OCI-LY7 (cell line): ENCODE measurements at regions not wholly inside any gene's neighbourhood (a gene's known extent, or its start where the extent isn't known, plus 50 kb on each side); places are given as distances from the start of the nearest gene placed in this dataset.

Experiments used
- CTCF ChIP-seq: fragments of 200-600 bp; sonication (generic); conservative IDR thresholded peaks from 2 replicates; pipeline ENCODE4 v1.5.1; 2014; ENCODE audit warnings: mild to moderate bottlenecking, antibody characterized with exemption, low read length, moderate library complexity, mixed read lengths
- EZH2phosphoT487 ChIP-seq: fragments of 200-600 bp; sonication (generic); IDR thresholded peaks from 2 replicates; pipeline ENCODE4 v1.6.1; 2018; ENCODE audit warnings: low read depth, borderline replicate concordance, mild to moderate bottlenecking, mixed run types, antibody characterized with exemption, low read length, moderate library complexity, mixed read lengths

- no peak for TF ChIP-seq CTCF
- TF ChIP-seq EZH2phosphoT487 = no peak
Measured at GRCh38 chr10:4070184-4070583, 285.2 kb upstream of the KLF6 start.
